ENCODE measurements at regions not wholly inside any gene's neighbourhood (a gene's known extent, or its start where the extent isn't known, plus 50 kb on each side); places are given as distances from the start of the nearest gene placed in this dataset.

- TF ChIP-seq CTCF (IDR thresholded peaks at IDR 0.05) (no peak), EZH2 (IDR thresholded peaks at IDR 0.05) (no peak), EZH2phosphoT487 (IDR thresholded peaks at IDR 0.05) (no peak)
Observed at GRCh38 chr6:153568628-153569027, 437.5 kb upstream of the RGS17 start.

All from neural progenitor cell (in vitro differentiated cells).